CD14-positive monocyte (primary cell): ENCODE measurements at regions not wholly inside any gene's neighbourhood (a gene's known extent, or its start where the extent isn't known, plus 50 kb on each side); places are given as distances from the start of the nearest gene placed in this dataset.

Experiments used
- DNase-seq, 3 donors: peaks; one replicate each; pipeline ENCODE4 v3.0.0-alpha.2; 2011 to 2022
- H2AFZ ChIP-seq: 2 replicates; pipeline ENCODE4 v1.6.0; 2012; ENCODE audit warnings: mild to moderate bottlenecking, low read depth, low read length, inconsistent platforms; ENCODE audit not compliant: insufficient read depth, poor library complexity, severe bottlenecking
- H3K27ac ChIP-seq, 2 donors: 1 replicate in 1 of 2; 2 replicates in 1 of 2; pipeline ENCODE4 v1.5.1; 2012 to 2013; ENCODE audit warnings: low read length in 2 of 2, control low read depth in 1 of 2, inconsistent platforms in 1 of 2, low read depth in 1 of 2, mild to moderate bottlenecking in 1 of 2
- H3K27me3 ChIP-seq, 2 donors: one replicate each; pipeline versions ENCODE4 v1.6.0 to v1.6.1; 2011 to 2013; ENCODE audit warnings: low read length in 2 of 2; ENCODE audit not compliant: control insufficient read depth in 2 of 2, insufficient read depth in 2 of 2
- H3K36me3 ChIP-seq, 2 donors: replicated peaks in 1 of 2; 1 replicate in 1 of 2; 2 replicates in 1 of 2; pipeline versions ENCODE4 v1.5.1 to v1.6.1; 2012 to 2013; ENCODE audit warnings: low read length in 2 of 2, control low read depth in 1 of 2, inconsistent platforms in 1 of 2, mild to moderate bottlenecking in 1 of 2; ENCODE audit not compliant: insufficient read depth in 2 of 2, control insufficient read depth in 1 of 2
- H3K4me1 ChIP-seq, 2 donors: 1 replicate in 1 of 2; 2 replicates in 1 of 2; pipeline versions ENCODE4 v1.5.1 to v1.6.1; 2012 to 2013; ENCODE audit warnings: low read length in 2 of 2, control low read depth in 1 of 2, inconsistent platforms in 1 of 2, mild to moderate bottlenecking in 1 of 2, moderate library complexity in 1 of 2; ENCODE audit not compliant: insufficient read depth in 2 of 2, control insufficient read depth in 1 of 2
- H3K4me2 ChIP-seq: replicated peaks from 2 replicates; pipeline ENCODE3; 2012; ENCODE audit warnings: low read length, moderate library complexity, mild to moderate bottlenecking; ENCODE audit not compliant: poor library complexity, severe bottlenecking; ENCODE audit errors: extremely low read depth
- H3K4me3 ChIP-seq, 3 experiments: fragments of 200-600 bp in 1 of 3; sonication (generic) in 1 of 3; replicated peaks in 1 of 3; 1 replicate in 2 of 3; 2 replicates in 1 of 3; pipeline ENCODE4 v1.5.1; 2011 to 2013; ENCODE audit warnings: low read length in 3 of 3, mild to moderate bottlenecking in 3 of 3, control low read depth in 2 of 3, low read depth in 2 of 3, inconsistent platforms in 1 of 3, moderate library complexity in 1 of 3
- H3K79me2 ChIP-seq: 2 replicates; pipeline ENCODE4 v1.6.0; 2012; ENCODE audit warnings: mild to moderate bottlenecking, control low read depth, inconsistent platforms, low read length, moderate library complexity; ENCODE audit not compliant: insufficient read depth
- H3K9ac ChIP-seq: 2 replicates; pipeline ENCODE4 v1.6.0; 2017; ENCODE audit warnings: low read length, mild to moderate bottlenecking; ENCODE audit not compliant: insufficient read depth, poor library complexity, severe bottlenecking
- H3K9me3 ChIP-seq, 2 donors: replicated peaks in 1 of 2; 1 replicate in 1 of 2; 2 replicates in 1 of 2; pipeline versions ENCODE4 v1.5.1 to v1.6.1; 2012 to 2013; ENCODE audit warnings: low read length in 2 of 2, control low read depth in 1 of 2; ENCODE audit not compliant: control insufficient read depth in 1 of 2, insufficient read depth in 1 of 2
- H4K20me1 ChIP-seq: 2 replicates; pipeline ENCODE4 v1.6.0; 2012; ENCODE audit warnings: mild to moderate bottlenecking, low read length, control low read depth, moderate library complexity; ENCODE audit not compliant: insufficient read depth
- H3K27ac Mint-ChIP-seq, 7 donors: one replicate each; pipeline ENCODE4 v1.8.0; 2020; ENCODE audit warnings: mild to moderate bottlenecking in 7 of 7, mixed read lengths in 7 of 7, moderate library complexity in 6 of 7, inconsistent platforms in 2 of 7
- H3K27me3 Mint-ChIP-seq, 3 donors: one replicate each; pipeline ENCODE4 v1.8.0; 2021 to 2022; ENCODE audit warnings: low read depth in 3 of 3, mild to moderate bottlenecking in 3 of 3, mixed read lengths in 3 of 3, moderate library complexity in 3 of 3, inconsistent platforms in 1 of 3
- H3K36me3 Mint-ChIP-seq, 2 donors: one replicate each; pipeline ENCODE4 v1.8.0; 2020; ENCODE audit warnings: mixed read lengths in 2 of 2, inconsistent platforms in 1 of 2, mild to moderate bottlenecking in 1 of 2
- H3K4me1 Mint-ChIP-seq: one replicate; pipeline ENCODE4 v1.8.0; 2020; ENCODE audit warnings: mild to moderate bottlenecking, mixed read lengths
- H3K4me3 Mint-ChIP-seq, 2 donors: one replicate each; pipeline ENCODE4 v1.8.0; 2020; ENCODE audit warnings: mild to moderate bottlenecking in 2 of 2, mixed read lengths in 2 of 2, moderate library complexity in 1 of 2
- H3K9me3 Mint-ChIP-seq, 7 donors: one replicate each; pipeline ENCODE4 v1.8.0; 2020 to 2022; ENCODE audit warnings: mixed read lengths in 7 of 7, mild to moderate bottlenecking in 6 of 7, moderate library complexity in 6 of 7, inconsistent platforms in 2 of 7
- WGBS: methylation state at CpG from one replicate; pipeline ENCODE4 v1.1.5; 2013; ENCODE audit warnings: missing lambda C conversion rate; ENCODE audit not compliant: insufficient coverage; 5-methylcytosine and 5-hydroxymethylcytosine counted together
- intact Hi-C, 2 donors: fragments of 100-400 bp; cut with micrococcal nuclease; formaldehyde crosslinking; loops; one replicate each; pipeline versions ENCODE4 v1.15.0 to v1.15.1; 2023
- TF ChIP-seq, protein P1 (sequence below): fragments of 200-600 bp; IDR thresholded peaks from one replicate; pipeline ENCODE4 v1.8.0; 2022; ENCODE audit warnings: antibody characterized with exemption, mild to moderate bottlenecking

- peaks cover 2 to 6% (median 5%) of the 10 kb centered on the region in 3 donors for H3K27me3 Mint-ChIP-seq
- Histone ChIP-seq H3K27ac (no peak overlapping the region), H3K4me2 (no peak overlapping the region), H3K9ac (no peak overlapping the region), H3K4me3 (no peak overlapping the region), H4K20me1 (no peaks in the 10 kb centered on the region), H3K27me3 (no peaks in the 10 kb centered on the region), H3K79me2 (no peaks in the 10 kb centered on the region), H3K36me3 (no peaks in the 10 kb centered on the region), H3K4me1 (no peaks in the 10 kb centered on the region), H2AFZ (no peak overlapping the region), H3K9me3 (peaks cover 0 to 9% of the 10 kb centered on the region in 2 donors)
- TF ChIP-seq, protein P1, sequence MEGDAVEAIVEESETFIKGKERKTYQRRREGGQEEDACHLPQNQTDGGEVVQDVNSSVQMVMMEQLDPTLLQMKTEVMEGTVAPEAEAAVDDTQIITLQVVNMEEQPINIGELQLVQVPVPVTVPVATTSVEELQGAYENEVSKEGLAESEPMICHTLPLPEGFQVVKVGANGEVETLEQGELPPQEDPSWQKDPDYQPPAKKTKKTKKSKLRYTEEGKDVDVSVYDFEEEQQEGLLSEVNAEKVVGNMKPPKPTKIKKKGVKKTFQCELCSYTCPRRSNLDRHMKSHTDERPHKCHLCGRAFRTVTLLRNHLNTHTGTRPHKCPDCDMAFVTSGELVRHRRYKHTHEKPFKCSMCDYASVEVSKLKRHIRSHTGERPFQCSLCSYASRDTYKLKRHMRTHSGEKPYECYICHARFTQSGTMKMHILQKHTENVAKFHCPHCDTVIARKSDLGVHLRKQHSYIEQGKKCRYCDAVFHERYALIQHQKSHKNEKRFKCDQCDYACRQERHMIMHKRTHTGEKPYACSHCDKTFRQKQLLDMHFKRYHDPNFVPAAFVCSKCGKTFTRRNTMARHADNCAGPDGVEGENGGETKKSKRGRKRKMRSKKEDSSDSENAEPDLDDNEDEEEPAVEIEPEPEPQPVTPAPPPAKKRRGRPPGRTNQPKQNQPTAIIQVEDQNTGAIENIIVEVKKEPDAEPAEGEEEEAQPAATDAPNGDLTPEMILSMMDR: no peak
- H3K36me3 Mint-ChIP-seq: no peaks in the 10 kb centered on the region
- H3K9me3 Mint-ChIP-seq: peaks cover 6 to 33% (median 13%) of the 10 kb centered on the region in 7 donors
- no peak overlapping the region for H3K27ac Mint-ChIP-seq
- DNase-seq: no peak
- no peaks in the 10 kb centered on the region for H3K4me1 Mint-ChIP-seq
- no CpG with 5 or more reads among the region's 1 CpG for WGBS
- H3K4me3 Mint-ChIP-seq: no peak overlapping the region
- intact Hi-C loops: no loop called here
Measured at GRCh38 chr5:142244440-142244839, 80.4 kb downstream of the SPRY4 start.

- no peaks in the 10 kb centered on the region for H3K27me3 ChIP-seq
- H3K36me3 ChIP-seq: no peaks in the 10 kb centered on the region
- intact Hi-C loops: no loop called here
- no peak overlapping the region for H2AFZ ChIP-seq
- no peaks in the 10 kb centered on the region for H4K20me1 ChIP-seq
- no peak overlapping the region for H3K4me3 ChIP-seq
- no peak overlapping the region for H3K27ac Mint-ChIP-seq
- H3K27me3 Mint-ChIP-seq: peaks cover 3 to 5% (median 4%) of the 10 kb centered on the region in 3 donors
- H3K4me1 Mint-ChIP-seq: no peaks in the 10 kb centered on the region
- H3K9me3 ChIP-seq: peaks cover 0 to 9% of the 10 kb centered on the region in 2 donors
- H3K79me2 ChIP-seq: no peaks in the 10 kb centered on the region
- H3K27ac ChIP-seq: no peak overlapping the region
- TF ChIP-seq, protein P1: no peak
- H3K4me2 ChIP-seq: no peak overlapping the region
- H3K9ac ChIP-seq: no peak overlapping the region
- no peak overlapping the region for H3K4me3 Mint-ChIP-seq
- H3K9me3 Mint-ChIP-seq: peaks cover 6 to 30% (median 14%) of the 10 kb centered on the region in 7 donors
- WGBS: no CpG with 5 or more reads among the region's 3 CpGs
- no peaks in the 10 kb centered on the region for H3K36me3 Mint-ChIP-seq
- DNase-seq: no peak
- no peaks in the 10 kb centered on the region for H3K4me1 ChIP-seq
Measured at GRCh38 chr5:142242272-142242671, 82.5 kb downstream of the SPRY4 start.
